Endothelial cell of umbilical vein (primary cell): ENCODE measurements at regions not wholly inside any gene's neighbourhood (a gene's known extent, or its start where the extent isn't known, plus 50 kb on each side); places are given as distances from the start of the nearest gene placed in this dataset.

Experiments used
- BruUV-seq: library from RNA; stranded (reverse); fragments of 400-500 nt; replicated peaks from 2 replicates; lab custom pipeline; 2021; lab: Mats Ljungman, UMichigan
- CTCF ChIA-PET: fragments of 300-600, 350-600 bp; sonication (Branson Sonifier 250); formaldehyde crosslinking; loops from one replicate; lab custom pipeline; 2021; ENCODE audit warnings: antibody characterized with exemption, inconsistent platforms; lab: Charles Lee
- POLR2A ChIA-PET: fragments of 300-600, 350-600 bp; sonication (Branson Sonifier 250); formaldehyde crosslinking; loops from one replicate; lab custom pipeline; 2021; ENCODE audit warnings: antibody characterized with exemption, inconsistent platforms; lab: Charles Lee
- DNase-seq: peaks from one replicate; pipeline ENCODE4 v3.0.0-alpha.2; 2011; ENCODE audit warnings: low read depth, low spot score
- FAIRE-seq: peaks from 2 replicates; lab custom pipeline; 2011; peaks lifted over from hg19 to GRCh38; lab: Jason Lieb, UNC
- H2AFZ ChIP-seq: 2 replicates; pipeline ENCODE4 v1.6.0; 2012; ENCODE audit warnings: low read depth, low read length, control low read depth, inconsistent platforms
- H3K27ac ChIP-seq: 2 replicates; pipeline ENCODE4 v1.5.1; 2011; ENCODE audit warnings: low read depth, mild to moderate bottlenecking, control low read depth, low read length, moderate library complexity; ENCODE audit not compliant: insufficient read depth
- H3K27me3 ChIP-seq, 2 experiments: 2 replicates each; pipeline versions ENCODE4 v1.6.0 to v1.6.1; 2011; ENCODE audit warnings: low read length in 2 of 2, mixed read lengths in 1 of 2; ENCODE audit not compliant: control insufficient read depth in 2 of 2, insufficient read depth in 2 of 2
- H3K36me3 ChIP-seq, 2 experiments: 2 replicates in 1 of 2; 3 replicates in 1 of 2; pipeline ENCODE4 v1.5.1; 2011; ENCODE audit warnings: low read length in 2 of 2, mild to moderate bottlenecking in 1 of 2, moderate library complexity in 1 of 2; ENCODE audit not compliant: control insufficient read depth in 2 of 2, insufficient read depth in 2 of 2; ENCODE audit errors: extremely low read depth in 1 of 2
- H3K4me1 ChIP-seq: 3 replicates; pipeline ENCODE4 v1.5.1; 2011; ENCODE audit warnings: mild to moderate bottlenecking, low read length; ENCODE audit not compliant: control insufficient read depth, insufficient read depth; ENCODE audit errors: extremely low read depth
- H3K4me2 ChIP-seq: 2 replicates; pipeline ENCODE4 v1.6.1; 2011; ENCODE audit warnings: low read length, control low read depth, mixed read lengths; ENCODE audit not compliant: insufficient read depth
- H3K4me3 ChIP-seq, 3 experiments: fragments of 200-600 bp in 1 of 3; sonication (generic), shearing (Covaris generic) in 1 of 3; replicated peaks in 1 of 3; 2 replicates each; pipeline ENCODE4 v1.5.1; 2011 to 2016; ENCODE audit warnings: control low read depth in 3 of 3, low read length in 3 of 3, mild to moderate bottlenecking in 2 of 3, inconsistent platforms in 1 of 3, low read depth in 1 of 3, moderate library complexity in 1 of 3; ENCODE audit not compliant: insufficient read depth in 1 of 3
- H3K79me2 ChIP-seq: 2 replicates; pipeline ENCODE4 v1.6.0; 2012; ENCODE audit warnings: low read length, inconsistent platforms; ENCODE audit not compliant: control insufficient read depth, insufficient read depth
- H3K9ac ChIP-seq: replicated peaks from 2 replicates; pipeline ENCODE3; 2011; ENCODE audit warnings: low read length, control low read depth; ENCODE audit not compliant: insufficient read depth; ENCODE audit errors: extremely low read depth
- H3K9me1 ChIP-seq: replicated peaks from 3 replicates; pipeline ENCODE4 v1.6.0; 2011; ENCODE audit warnings: mild to moderate bottlenecking, low read length; ENCODE audit not compliant: control insufficient read depth, insufficient read depth; ENCODE audit errors: extremely low read depth
- H3K9me3 ChIP-seq: replicated peaks from 2 replicates; pipeline ENCODE4 v1.5.1; 2012; ENCODE audit warnings: low read length, inconsistent platforms; ENCODE audit not compliant: control insufficient read depth, insufficient read depth
- H4K20me1 ChIP-seq: replicated peaks from 2 replicates; pipeline ENCODE3; 2011; ENCODE audit warnings: mild to moderate bottlenecking, low read length; ENCODE audit not compliant: control insufficient read depth, insufficient read depth; ENCODE audit errors: extremely low read depth
- EZH2 ChIP-seq: IDR thresholded peaks from 2 replicates; pipeline ENCODE4 v1.6.1; 2012; ENCODE audit warnings: borderline replicate concordance, low read depth, mild to moderate bottlenecking, moderate library complexity, low read length, inconsistent platforms; ENCODE audit not compliant: severe bottlenecking
- FOS ChIP-seq: IDR thresholded peaks from 2 replicates; pipeline ENCODE4 v1.6.1; 2011; ENCODE audit warnings: mild to moderate bottlenecking, low read length, moderate library complexity, borderline replicate concordance; ENCODE audit not compliant: insufficient read depth
- GATA2 ChIP-seq: IDR thresholded peaks from 2 replicates; pipeline ENCODE4 v1.7.0; 2011; ENCODE audit warnings: low read depth, mild to moderate bottlenecking, moderate library complexity, mixed read lengths, low read length; ENCODE audit not compliant: insufficient read length, insufficient read depth
- JUN ChIP-seq: IDR thresholded peaks from 2 replicates; pipeline ENCODE4 v1.6.1; 2011; ENCODE audit warnings: borderline replicate concordance, low read depth; ENCODE audit not compliant: insufficient read length, insufficient read depth
- POLR2A ChIP-seq: IDR thresholded peaks from 2 replicates; pipeline ENCODE4 v1.6.1; 2012; ENCODE audit warnings: low read depth, mild to moderate bottlenecking, control low read depth, low read length
- POLR2AphosphoS5 ChIP-seq: IDR thresholded peaks from 2 replicates; pipeline ENCODE4 v1.6.1; 2012; ENCODE audit warnings: low read depth, mild to moderate bottlenecking, control low read depth, low read length, moderate library complexity; ENCODE audit not compliant: insufficient read depth
- dilution Hi-C: fragments of 300-500 bp; cut with MboI; formaldehyde crosslinking; loops from one replicate; pipeline ENCODE4 v1.15.0; 2019; ENCODE audit warnings: low sequenced_read_pairs; ENCODE audit not compliant: extremely low pct_ligation_motif_present
- intact Hi-C: fragments of 100-400 bp; cut with micrococcal nuclease; formaldehyde crosslinking; loops from one replicate; pipeline ENCODE4 v1.10.0; 2022
- TF ChIP-seq, protein P1 (sequence below), 2 donors: IDR thresholded peaks; 1 replicate in 1 of 2; 2 replicates in 1 of 2; pipeline ENCODE4 v1.5.1; 2011; ENCODE audit warnings: low read length in 2 of 2, mild to moderate bottlenecking in 2 of 2, moderate library complexity in 2 of 2, control low read depth in 1 of 2, inconsistent platforms in 1 of 2, low read depth in 1 of 2; ENCODE audit not compliant: insufficient read depth in 1 of 2; ENCODE audit errors: extremely low read depth in 1 of 2

DNA sequence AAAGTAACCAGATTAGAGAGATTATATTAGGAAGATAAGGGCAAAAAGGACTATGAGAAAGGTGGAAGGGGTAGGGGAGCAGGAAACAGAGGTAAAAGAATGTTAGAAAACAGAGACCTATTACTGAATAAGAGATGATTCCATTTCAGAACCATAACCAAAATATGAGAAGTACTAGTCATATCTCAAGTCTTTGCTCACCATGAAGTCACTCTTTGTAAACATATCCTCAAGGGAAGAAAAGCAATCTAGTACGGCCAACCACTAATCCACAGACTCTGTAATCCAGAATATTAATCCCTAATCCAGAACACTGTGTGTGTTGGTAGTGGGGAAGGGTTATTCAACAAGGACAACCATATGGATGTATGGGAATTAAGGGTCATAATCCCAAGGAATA, 92.0 kb downstream of the CDCA7 start:
- Histone ChIP-seq H3K36me3 (no peaks in the 10 kb centered on the region), H3K27me3 (peaks cover 3 to 9% of the 10 kb centered on the region in 2 experiments), H3K79me2 (no peaks in the 10 kb centered on the region), H3K4me3 (no peak overlapping the region), H3K9ac (no peak overlapping the region), H2AFZ (no peak overlapping the region), H3K9me3 (no peaks in the 10 kb centered on the region), H3K4me2 (no peak overlapping the region), H3K27ac (no peak overlapping the region), H4K20me1 (no peaks in the 10 kb centered on the region), H3K4me1 (peaks cover 3% of the 10 kb centered on the region), H3K9me1 (no peaks in the 10 kb centered on the region)
- CTCF ChIA-PET: no interaction called here
- no TSS peak for BruUV-seq
- intact Hi-C loops: no loop called here
- TF ChIP-seq GATA2 (no peak), POLR2A (no peak), EZH2 (no peak), FOS (no peak), POLR2AphosphoS5 (no peak), JUN (no peak)
- TF ChIP-seq, protein P1, sequence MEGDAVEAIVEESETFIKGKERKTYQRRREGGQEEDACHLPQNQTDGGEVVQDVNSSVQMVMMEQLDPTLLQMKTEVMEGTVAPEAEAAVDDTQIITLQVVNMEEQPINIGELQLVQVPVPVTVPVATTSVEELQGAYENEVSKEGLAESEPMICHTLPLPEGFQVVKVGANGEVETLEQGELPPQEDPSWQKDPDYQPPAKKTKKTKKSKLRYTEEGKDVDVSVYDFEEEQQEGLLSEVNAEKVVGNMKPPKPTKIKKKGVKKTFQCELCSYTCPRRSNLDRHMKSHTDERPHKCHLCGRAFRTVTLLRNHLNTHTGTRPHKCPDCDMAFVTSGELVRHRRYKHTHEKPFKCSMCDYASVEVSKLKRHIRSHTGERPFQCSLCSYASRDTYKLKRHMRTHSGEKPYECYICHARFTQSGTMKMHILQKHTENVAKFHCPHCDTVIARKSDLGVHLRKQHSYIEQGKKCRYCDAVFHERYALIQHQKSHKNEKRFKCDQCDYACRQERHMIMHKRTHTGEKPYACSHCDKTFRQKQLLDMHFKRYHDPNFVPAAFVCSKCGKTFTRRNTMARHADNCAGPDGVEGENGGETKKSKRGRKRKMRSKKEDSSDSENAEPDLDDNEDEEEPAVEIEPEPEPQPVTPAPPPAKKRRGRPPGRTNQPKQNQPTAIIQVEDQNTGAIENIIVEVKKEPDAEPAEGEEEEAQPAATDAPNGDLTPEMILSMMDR (IDR thresholded peaks at IDR 0.05; ENCODE audit: extremely low read depth in 1 of 2, insufficient read depth in 1 of 2, low read depth in 1 of 2, low read length in 2 of 2): no peak
- POLR2A ChIA-PET: no interaction called here
- dilution Hi-C loops: no loop called here
- DNase-seq (no peak), FAIRE-seq (no peak)
